DMS 273 (cell line): ENCODE measurements at regions not wholly inside any gene's neighbourhood (a gene's known extent, or its start where the extent isn't known, plus 50 kb on each side); places are given as distances from the start of the nearest gene placed in this dataset.
A peak's percentile ranks its signal among the peaks of the same experiment; 100 is the strongest.
"Not testable (repeated sequence)": the region's sequence is repeated elsewhere in the genome, so short reads cannot be mapped to it uniquely, and the experiment has no call there.

ENCODE experiments used
- DNase-seq: peaks from one replicate; lab custom pipeline; 2025; ENCODE audit not compliant: unreplicated experiment; lab: John Stamatoyannopoulos, UW

GRCh38 chr16:8084882-8085281, 505.4 kb downstream of the TMEM114 start:
- DNase-seq = no peak

DNA sequence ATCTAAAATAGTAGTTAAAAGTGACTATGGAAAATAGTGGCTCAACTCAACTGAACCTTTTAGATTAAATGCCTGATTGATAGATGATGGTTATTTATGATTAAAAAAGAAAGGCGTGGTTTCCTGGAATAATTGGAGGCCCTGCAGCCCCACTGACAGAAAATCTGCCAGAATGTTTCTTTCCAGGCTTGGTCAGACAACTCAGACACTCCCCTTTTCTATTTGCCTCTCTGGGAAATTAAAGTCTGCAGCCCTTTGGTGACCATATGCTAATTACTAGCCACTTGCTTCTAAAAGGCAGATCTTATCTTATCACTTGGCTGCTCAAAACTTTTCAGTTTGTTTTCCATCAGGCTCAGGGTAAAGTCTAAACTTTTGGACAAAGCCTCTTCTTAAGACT, 506.0 kb downstream of the TMEM114 start:
- DNase-seq = no peak

- no peak for DNase-seq
Measured at GRCh38 chr16:8083560-8083959, 506.8 kb downstream of the TMEM114 start.

GRCh38 chr16:8080817-8081216, 509.5 kb downstream of the TMEM114 start:
- no peak for DNase-seq

GRCh38 chr16:8075271-8075670, 515.0 kb downstream of the TMEM114 start:
- DNase-seq = no peak

- DNase-seq = no peak
Measured at GRCh38 chr16:8070506-8070905, 519.8 kb downstream of the TMEM114 start.

- DNase-seq = not testable (repeated sequence)
Measured at GRCh38 chr16:8068225-8068624, 522.1 kb downstream of the TMEM114 start.

- no peak for DNase-seq
Measured at GRCh38 chr16:8063159-8063558, 527.2 kb downstream of the TMEM114 start.

GRCh38 chr16:8062677-8063076, 527.6 kb downstream of the TMEM114 start:
- no peak for DNase-seq

- DNase-seq = no peak
Measured at GRCh38 chr16:8055761-8056160, 534.5 kb downstream of the TMEM114 start.

DNA sequence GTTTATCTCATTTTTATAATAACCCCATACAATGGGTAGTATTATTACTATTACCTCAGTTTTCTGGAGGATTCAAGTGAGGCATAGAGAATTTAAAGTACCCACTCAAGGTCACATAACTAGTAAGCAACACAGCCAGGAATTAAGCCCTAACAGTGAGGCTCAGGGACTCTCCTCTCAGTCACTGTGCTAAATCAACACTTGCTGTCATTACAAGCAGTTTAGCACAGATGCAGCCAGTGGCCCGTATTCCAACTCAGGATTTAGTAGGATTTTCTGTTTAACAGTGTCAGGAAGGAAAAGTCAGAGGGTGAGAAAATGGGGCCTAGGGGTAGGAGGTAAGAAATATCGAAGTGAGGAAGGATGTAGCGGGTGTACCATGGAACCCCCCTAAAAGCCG, 536.9 kb downstream of the TMEM114 start:
- no peak for DNase-seq

DNA sequence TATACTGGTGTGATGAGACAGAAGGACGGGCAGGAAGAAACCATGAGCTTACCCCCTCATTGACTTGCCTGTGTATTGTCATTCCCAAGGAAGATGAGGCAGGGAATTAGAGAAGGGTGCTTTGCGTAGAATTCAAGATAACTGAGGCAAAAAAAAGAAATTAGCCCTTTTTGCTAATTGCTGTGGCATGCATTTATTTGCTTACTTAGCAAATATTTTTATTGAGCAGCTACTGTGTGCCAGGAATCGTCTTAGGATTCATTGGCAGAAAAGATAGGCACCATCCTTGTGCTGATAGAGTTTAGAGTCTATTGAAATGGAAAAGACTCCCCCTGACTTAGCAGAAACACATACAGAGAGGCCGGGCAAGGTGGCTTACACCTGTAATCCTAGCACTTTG, 541.9 kb downstream of the TMEM114 start:
- DNase-seq = no peak

DNA sequence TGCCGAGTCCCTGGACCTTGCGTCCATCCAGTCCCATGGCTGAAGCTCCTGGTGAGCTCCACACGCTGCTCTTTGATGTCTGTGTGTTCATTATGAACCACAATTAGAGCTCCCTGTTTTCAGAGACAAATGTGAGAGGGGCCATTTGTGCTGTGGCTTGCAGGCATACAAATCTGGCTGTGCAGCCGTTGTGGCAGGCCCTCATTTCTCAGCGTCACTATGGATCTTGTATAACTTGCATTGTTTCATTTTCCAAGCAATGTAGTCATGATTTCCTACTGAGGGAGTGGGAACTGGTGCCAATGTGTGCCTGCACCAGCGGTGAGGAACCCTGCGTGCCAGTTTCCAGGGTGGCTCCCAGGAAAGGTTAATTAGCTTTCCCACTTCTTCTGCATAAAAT, 542.6 kb downstream of the TMEM114 start:
- no peak for DNase-seq

GRCh38 chr16:8044796-8045195, 545.5 kb downstream of the TMEM114 start:
- DNase-seq = no peak

- no peak for DNase-seq
Measured at GRCh38 chr16:8032406-8032805, 557.9 kb downstream of the TMEM114 start.

DNA sequence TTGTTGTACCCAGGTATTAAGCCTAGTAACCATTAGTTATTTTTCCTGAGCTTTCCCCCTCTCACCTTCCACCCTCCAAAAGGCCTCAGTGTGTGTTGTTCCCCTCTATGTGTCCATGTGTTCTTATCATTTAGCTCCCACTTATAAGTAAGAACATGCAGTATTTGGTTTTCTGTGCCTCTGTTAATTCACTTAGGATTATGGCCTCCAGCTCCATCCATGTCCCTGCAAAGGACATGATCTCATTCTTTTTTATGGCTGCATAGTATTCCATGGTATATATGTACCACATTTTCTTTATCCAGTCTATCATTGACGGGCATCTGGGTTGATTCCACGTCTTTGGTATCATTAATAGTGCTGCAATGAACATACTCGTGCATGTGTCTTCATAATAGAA, 560.3 kb downstream of the TMEM114 start:
- DNase-seq = not testable (repeated sequence)

GRCh38 chr16:8026450-8026849, 563.9 kb downstream of the TMEM114 start:
- peak; percentile 2 for DNase-seq

- no peak for DNase-seq
Measured at GRCh38 chr16:8023326-8023725, 567.0 kb downstream of the TMEM114 start.

- no peak for DNase-seq
Measured at GRCh38 chr16:8005096-8005860, 585.0 kb downstream of the TMEM114 start.

DNA sequence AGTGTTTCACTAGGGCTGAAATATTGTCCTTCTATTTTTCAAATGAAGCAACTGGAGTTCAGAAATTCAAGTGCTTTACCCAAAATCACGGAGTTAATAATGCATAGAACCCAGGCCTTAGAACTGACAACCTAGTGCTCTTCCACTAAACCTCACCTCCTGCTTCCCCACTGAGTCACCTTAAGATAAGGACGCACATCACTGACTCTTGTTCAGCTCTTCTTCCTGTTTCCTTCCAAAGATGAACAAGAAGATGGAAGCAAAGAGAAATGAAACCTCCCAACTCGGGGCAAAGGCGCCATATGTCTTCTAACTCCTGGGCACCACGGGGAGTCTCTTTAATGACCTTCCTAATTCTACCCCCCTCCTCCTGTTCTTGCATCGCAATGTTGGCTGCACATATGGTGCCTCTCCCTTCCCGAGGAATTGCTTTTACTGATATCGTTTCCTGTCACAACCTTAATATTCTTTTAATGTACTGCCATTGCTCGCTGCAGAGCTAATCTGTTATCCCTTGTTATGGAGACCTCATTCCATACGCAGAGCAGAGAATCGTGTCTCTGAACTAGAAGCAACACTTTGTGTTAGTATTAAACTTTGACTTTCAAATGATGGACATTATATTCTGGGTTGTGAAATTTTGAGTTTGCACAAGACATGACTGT, 591.4 kb downstream of the TMEM114 start:
- peak; percentile 4 for DNase-seq

- no peak for DNase-seq
Measured at GRCh38 chr16:7997966-7998365, 592.3 kb downstream of the TMEM114 start.

DNA sequence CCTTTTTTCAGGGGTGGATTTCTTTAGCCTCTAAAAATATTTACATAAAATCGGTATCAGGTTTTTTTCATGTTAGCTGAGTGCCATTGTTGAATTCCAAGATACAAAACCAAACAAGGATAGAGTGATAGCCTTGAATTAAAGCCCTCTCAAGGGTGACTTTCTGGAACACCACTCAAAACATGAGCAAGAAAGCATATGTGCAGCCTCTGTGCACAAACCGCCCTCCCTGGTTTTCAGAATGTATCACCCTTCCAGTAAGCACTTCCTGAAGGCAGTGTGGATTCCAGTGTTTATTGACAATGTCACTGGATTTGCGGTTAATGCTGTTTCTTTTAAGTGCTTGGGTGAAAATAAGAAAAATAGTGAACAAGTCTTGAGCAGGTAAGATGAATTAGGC, 597.7 kb downstream of the TMEM114 start:
- no peak for DNase-seq
